DND-41 (cell line): ENCODE measurements at regions not wholly inside any gene's neighbourhood (a gene's known extent, or its start where the extent isn't known, plus 50 kb on each side); places are given as distances from the start of the nearest gene placed in this dataset.

Source experiments
- ATAC-seq: fragments of 200-7000 bp; cut with Tn5 transposase; 3 replicates; pipeline ENCODE4 v1.9.1; 2021; ENCODE audit warnings: low read depth; ENCODE audit not compliant: insufficient read depth
- DNase-seq: peaks from one replicate; pipeline ENCODE4 v3.0.0-alpha.2; 2020
- H2AFZ ChIP-seq: 2 replicates; pipeline ENCODE4 v1.6.0; 2012; ENCODE audit warnings: low read depth, low read length
- H3K27ac ChIP-seq: 2 replicates; pipeline ENCODE4 v1.5.1; 2012; ENCODE audit warnings: low read length, inconsistent platforms
- H3K27me3 ChIP-seq: fragments of 200-600 bp; sonication (generic); 2 replicates; pipeline ENCODE4 v1.6.0; 2012; ENCODE audit warnings: low read length, mild to moderate bottlenecking, inconsistent platforms; ENCODE audit not compliant: insufficient read depth, poor library complexity
- H3K36me3 ChIP-seq: 2 replicates; pipeline ENCODE4 v1.5.1; 2012; ENCODE audit warnings: low read length, inconsistent platforms; ENCODE audit not compliant: insufficient read depth
- H3K4me1 ChIP-seq: 2 replicates; pipeline ENCODE4 v1.5.1; 2012; ENCODE audit warnings: mild to moderate bottlenecking, low read length; ENCODE audit not compliant: insufficient read depth
- H3K4me2 ChIP-seq: 2 replicates; pipeline ENCODE4 v1.6.0; 2012; ENCODE audit warnings: mild to moderate bottlenecking, moderate library complexity, low read length, inconsistent platforms; ENCODE audit not compliant: insufficient read depth
- H3K4me3 ChIP-seq, 2 experiments: fragments of 200-600 bp in 1 of 2; shearing (Covaris generic) in 1 of 2; 2 replicates each; pipeline ENCODE4 v1.5.1; 2012 to 2016; ENCODE audit warnings: inconsistent platforms in 2 of 2, low read length in 2 of 2, mild to moderate bottlenecking in 2 of 2, low read depth in 1 of 2, moderate library complexity in 1 of 2
- H3K79me2 ChIP-seq: 2 replicates; pipeline ENCODE4 v1.6.0; 2012; ENCODE audit warnings: low read length, inconsistent platforms; ENCODE audit not compliant: insufficient read depth
- H3K9ac ChIP-seq: 2 replicates; pipeline ENCODE4 v1.6.0; 2012; ENCODE audit warnings: low read depth, mild to moderate bottlenecking, inconsistent platforms, low read length, moderate library complexity
- H3K9me3 ChIP-seq: 2 replicates; pipeline ENCODE4 v1.5.1; 2012; ENCODE audit warnings: low read length, moderate library complexity, mild to moderate bottlenecking, inconsistent platforms; ENCODE audit not compliant: insufficient read depth, severe bottlenecking
- H4K20me1 ChIP-seq: 2 replicates; pipeline ENCODE4 v1.6.0; 2012; ENCODE audit warnings: low read length; ENCODE audit not compliant: insufficient read depth
- EZH2 ChIP-seq: IDR thresholded peaks from 3 replicates; pipeline ENCODE4 v1.6.1; 2012; ENCODE audit warnings: borderline replicate concordance, low read depth, mild to moderate bottlenecking, moderate library complexity, low read length, inconsistent platforms; ENCODE audit not compliant: severe bottlenecking
- TF ChIP-seq, protein P1 (sequence below): IDR thresholded peaks from 2 replicates; pipeline ENCODE4 v1.5.1; 2012; ENCODE audit warnings: borderline replicate concordance, low read length, moderate library complexity, mild to moderate bottlenecking; ENCODE audit not compliant: poor library complexity, severe bottlenecking; ENCODE audit errors: extremely low read depth

DNA sequence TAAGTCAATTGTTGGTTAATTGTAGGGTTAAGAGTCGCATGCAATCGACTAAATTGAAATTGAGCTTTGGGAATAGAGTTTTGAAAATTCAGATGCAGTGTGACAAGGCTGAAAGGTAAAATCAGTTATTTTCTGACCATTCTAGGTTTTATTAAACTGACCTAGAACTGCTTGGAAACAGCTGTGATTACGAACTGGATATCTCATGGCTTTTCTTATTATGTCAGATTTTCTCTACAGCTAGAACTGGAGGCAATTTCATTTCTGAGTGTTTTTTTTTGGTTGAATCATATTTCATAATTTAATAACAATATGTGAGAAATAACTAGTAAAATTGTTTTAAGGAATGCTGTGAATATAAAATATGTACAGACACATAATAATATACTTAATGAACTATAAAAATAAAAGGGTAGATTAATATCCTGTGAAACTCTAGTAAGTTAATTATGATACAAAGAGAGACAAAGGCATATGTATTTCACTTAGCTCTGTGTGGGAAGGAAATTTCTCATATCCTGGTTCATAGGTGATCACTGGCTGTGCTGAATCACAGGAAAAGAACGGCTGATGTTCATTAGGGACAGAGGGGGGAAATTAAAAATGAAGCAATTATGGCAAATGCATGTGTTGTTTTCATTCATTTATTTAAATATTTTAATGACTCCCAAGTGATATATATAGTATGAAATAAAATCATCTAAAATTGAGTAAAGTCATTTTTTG is 403.2 kb downstream of the ZIC1 start:
- Histone ChIP-seq H3K9ac (no peak overlapping the region), H3K27ac (no peak overlapping the region), H3K27me3 (no peaks in the 10 kb centered on the region), H3K36me3 (no peaks in the 10 kb centered on the region), H3K4me3 (no peak overlapping the region), H3K79me2 (no peaks in the 10 kb centered on the region), H3K4me1 (no peaks in the 10 kb centered on the region), H3K4me2 (no peak overlapping the region), H4K20me1 (no peaks in the 10 kb centered on the region), H2AFZ (no peak overlapping the region), H3K9me3 (no peaks in the 10 kb centered on the region)
- DNase-seq, result no peak
- no peak for TF ChIP-seq EZH2
- TF ChIP-seq, protein P1, sequence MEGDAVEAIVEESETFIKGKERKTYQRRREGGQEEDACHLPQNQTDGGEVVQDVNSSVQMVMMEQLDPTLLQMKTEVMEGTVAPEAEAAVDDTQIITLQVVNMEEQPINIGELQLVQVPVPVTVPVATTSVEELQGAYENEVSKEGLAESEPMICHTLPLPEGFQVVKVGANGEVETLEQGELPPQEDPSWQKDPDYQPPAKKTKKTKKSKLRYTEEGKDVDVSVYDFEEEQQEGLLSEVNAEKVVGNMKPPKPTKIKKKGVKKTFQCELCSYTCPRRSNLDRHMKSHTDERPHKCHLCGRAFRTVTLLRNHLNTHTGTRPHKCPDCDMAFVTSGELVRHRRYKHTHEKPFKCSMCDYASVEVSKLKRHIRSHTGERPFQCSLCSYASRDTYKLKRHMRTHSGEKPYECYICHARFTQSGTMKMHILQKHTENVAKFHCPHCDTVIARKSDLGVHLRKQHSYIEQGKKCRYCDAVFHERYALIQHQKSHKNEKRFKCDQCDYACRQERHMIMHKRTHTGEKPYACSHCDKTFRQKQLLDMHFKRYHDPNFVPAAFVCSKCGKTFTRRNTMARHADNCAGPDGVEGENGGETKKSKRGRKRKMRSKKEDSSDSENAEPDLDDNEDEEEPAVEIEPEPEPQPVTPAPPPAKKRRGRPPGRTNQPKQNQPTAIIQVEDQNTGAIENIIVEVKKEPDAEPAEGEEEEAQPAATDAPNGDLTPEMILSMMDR, result no peak
- no peak for ATAC-seq

DNA sequence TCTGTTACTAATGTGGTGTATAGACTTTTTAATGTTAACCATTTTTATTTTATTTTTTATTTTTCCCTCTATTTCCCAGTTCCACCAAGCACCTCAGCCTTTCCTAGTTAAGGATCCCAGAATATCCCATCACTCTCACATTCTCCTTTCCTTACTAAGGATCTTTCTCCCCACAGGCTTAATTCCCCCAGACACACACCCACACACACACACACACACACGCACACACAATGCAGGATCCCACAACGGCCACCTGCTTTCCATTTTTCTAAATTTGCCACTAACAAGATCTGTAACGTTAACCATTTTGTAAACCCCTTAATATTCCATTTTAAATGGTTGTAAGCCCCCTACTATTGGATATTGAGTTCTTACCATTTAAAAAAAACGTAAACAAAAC is 404.1 kb downstream of the ZIC1 start:
- no peak for DNase-seq
- H3K27ac ChIP-seq, result no peak overlapping the region
- no peak overlapping the region for H3K9ac ChIP-seq
- no peaks in the 10 kb centered on the region for H3K27me3 ChIP-seq
- no peaks in the 10 kb centered on the region for H3K79me2 ChIP-seq
- H2AFZ ChIP-seq, result no peak overlapping the region
- H3K36me3 ChIP-seq, result no peaks in the 10 kb centered on the region
- no peaks in the 10 kb centered on the region for H3K4me1 ChIP-seq
- no peak overlapping the region for H3K4me3 ChIP-seq
- no peak overlapping the region for H3K4me2 ChIP-seq
- ATAC-seq, result no peak
- TF ChIP-seq, protein P1, result no peak
- H3K9me3 ChIP-seq, result no peaks in the 10 kb centered on the region
- no peaks in the 10 kb centered on the region for H4K20me1 ChIP-seq

DNA sequence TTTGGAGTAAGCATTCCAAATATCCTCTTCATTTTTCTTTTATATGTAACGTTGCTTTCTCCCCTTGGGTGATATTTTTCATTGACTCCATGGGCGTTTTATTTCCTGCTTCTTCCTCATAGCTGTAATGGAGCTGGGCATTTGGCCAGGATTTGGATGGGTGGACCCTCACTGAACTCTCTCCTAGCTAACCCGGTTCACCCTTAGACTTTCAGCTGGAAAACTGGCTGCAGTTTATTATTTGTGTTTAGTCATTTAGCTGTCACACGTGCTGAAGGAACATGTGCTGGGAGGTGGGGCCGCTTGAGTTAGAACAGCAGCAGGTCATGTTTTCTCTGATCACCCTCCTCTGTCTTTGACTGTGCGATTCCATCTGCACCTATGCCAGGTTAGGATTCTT is 407.6 kb downstream of the ZIC1 start:
- Histone ChIP-seq H3K4me1 (no peaks in the 10 kb centered on the region), H3K4me3 (no peak overlapping the region), H3K27me3 (no peaks in the 10 kb centered on the region), H3K27ac (no peak overlapping the region), H3K4me2 (no peak overlapping the region), H4K20me1 (no peaks in the 10 kb centered on the region), H2AFZ (no peak overlapping the region), H3K36me3 (no peaks in the 10 kb centered on the region), H3K9me3 (no peaks in the 10 kb centered on the region), H3K9ac (no peak overlapping the region), H3K79me2 (no peaks in the 10 kb centered on the region)
- DNase-seq, result no peak
- no peak for ATAC-seq
- TF ChIP-seq, protein P1, result no peak
- TF ChIP-seq EZH2, result no peak
